ENCODE measurements at regions not wholly inside any gene's neighbourhood (a gene's known extent, or its start where the extent isn't known, plus 50 kb on each side); places are given as distances from the start of the nearest gene placed in this dataset.

DNA sequence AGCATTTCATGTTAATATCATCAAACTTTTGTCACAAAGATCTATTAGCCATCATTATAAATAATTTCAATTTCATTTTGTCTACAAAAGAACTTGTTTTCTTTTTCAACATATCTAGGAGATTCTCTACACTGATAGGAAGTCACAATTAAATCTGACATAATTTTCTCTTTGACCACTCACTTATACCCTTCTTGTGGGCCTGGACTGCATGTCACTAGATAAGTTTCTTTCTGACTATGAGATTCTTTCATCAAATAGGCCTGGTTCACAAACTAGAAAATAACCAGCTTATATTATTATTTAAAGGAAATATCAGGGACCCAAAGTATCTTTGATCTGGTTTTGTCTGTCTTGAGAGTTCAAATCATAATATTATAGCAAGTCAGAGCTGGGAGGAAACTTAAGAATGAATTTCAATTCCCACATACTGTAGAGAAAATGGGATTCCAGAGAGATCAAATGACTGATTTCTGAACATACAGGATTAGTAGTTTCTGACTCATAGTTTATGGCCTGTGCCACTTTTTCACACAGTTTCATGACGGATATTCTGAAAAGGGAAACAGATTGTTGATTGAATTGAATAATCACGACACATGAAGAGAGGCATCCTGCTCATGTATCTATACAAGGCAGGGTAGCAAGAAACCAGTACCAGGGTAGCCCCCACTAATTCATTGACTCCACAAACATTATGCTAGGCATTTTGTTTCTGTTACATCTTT, 355.8 kb downstream of the GPATCH2 start:
- no peaks in the 10 kb centered on the region for H3K4me1 Mint-ChIP-seq (ENCODE audit: low read depth)

GRCh38 chr1:217274416-217274815, 356.5 kb downstream of the GPATCH2 start:
- H3K9me3 Mint-ChIP-seq = peaks cover 0 to 5% of the 10 kb centered on the region in 2 donors
- no peaks in the 10 kb centered on the region for H3K27me3 Mint-ChIP-seq (ENCODE audit: low read depth)
- H3K36me3 Mint-ChIP-seq (ENCODE audit: insufficient read depth in 2 of 2) = no peaks in the 10 kb centered on the region
- H3K4me1 Mint-ChIP-seq (ENCODE audit: low read depth) = no peaks in the 10 kb centered on the region
- H3K27ac Mint-ChIP-seq = no peak overlapping the region
- DNase-seq (no peak), ATAC-seq (replicated peaks in 1 of 2) (no peak)
- H3K4me3 Mint-ChIP-seq = no peak overlapping the region

More for the DNA sequence above, 355.8 kb downstream of the GPATCH2 start:
- Mint-ChIP-seq H3K27ac (no peak overlapping the region), H3K4me3 (no peak overlapping the region), H3K27me3 (ENCODE audit: low read depth) (no peaks in the 10 kb centered on the region), H3K9me3 (peaks cover 0 to 3% of the 10 kb centered on the region in 2 donors), H3K36me3 (ENCODE audit: insufficient read depth in 2 of 2) (no peaks in the 10 kb centered on the region)
- ATAC-seq (replicated peaks in 1 of 2) (no peak), DNase-seq (no peak)

- Mint-ChIP-seq H3K4me1 (ENCODE audit: low read depth) (no peaks in the 10 kb centered on the region), H3K36me3 (ENCODE audit: insufficient read depth in 2 of 2) (no peaks in the 10 kb centered on the region), H3K9me3 (peaks cover 0 to 5% of the 10 kb centered on the region in 2 donors), H3K27ac (no peak overlapping the region), H3K27me3 (ENCODE audit: low read depth) (no peaks in the 10 kb centered on the region), H3K4me3 (no peak overlapping the region)
- ATAC-seq (replicated peaks in 1 of 2) (no peak), DNase-seq (no peak)
Measured at GRCh38 chr1:217273866-217274265, 357.0 kb downstream of the GPATCH2 start.

DNA sequence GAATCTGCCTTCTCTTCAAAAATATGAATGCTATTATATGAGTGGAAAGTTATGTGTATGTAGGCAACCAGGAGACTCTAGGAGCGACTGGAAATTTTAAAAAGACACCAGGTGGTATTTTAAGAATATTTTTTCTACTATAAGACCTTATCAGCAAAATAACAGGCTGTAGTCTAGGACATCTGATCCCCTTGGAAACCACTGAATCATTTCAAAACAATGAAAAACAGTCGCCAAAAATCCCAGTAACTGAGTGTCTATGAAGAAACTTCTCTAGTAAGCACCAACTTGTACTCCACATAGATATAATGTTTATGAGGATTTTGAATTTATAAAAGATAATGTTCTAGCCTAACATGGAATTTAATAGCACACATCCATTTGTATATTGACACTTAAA, 358.5 kb downstream of the GPATCH2 start:
- no peaks in the 10 kb centered on the region for H3K4me1 Mint-ChIP-seq (ENCODE audit: low read depth)
- H3K27ac Mint-ChIP-seq = no peak overlapping the region
- DNase-seq (no peak), ATAC-seq (replicated peaks in 1 of 2) (no peak)
- H3K36me3 Mint-ChIP-seq (ENCODE audit: insufficient read depth in 2 of 2) = no peaks in the 10 kb centered on the region
- H3K9me3 Mint-ChIP-seq = peaks cover 0 to 5% of the 10 kb centered on the region in 2 donors
- H3K27me3 Mint-ChIP-seq (ENCODE audit: low read depth) = no peaks in the 10 kb centered on the region
- H3K4me3 Mint-ChIP-seq = no peak overlapping the region

GRCh38 chr1:217270101-217270500, 360.8 kb downstream of the GPATCH2 start:
- no peak for DNase-seq
- no peaks in the 10 kb centered on the region for H3K27me3 Mint-ChIP-seq (ENCODE audit: low read depth)
- H3K4me3 Mint-ChIP-seq = no peak overlapping the region
- H3K36me3 Mint-ChIP-seq (ENCODE audit: insufficient read depth in 2 of 2) = no peaks in the 10 kb centered on the region
- no peak overlapping the region for H3K27ac Mint-ChIP-seq
- H3K4me1 Mint-ChIP-seq (ENCODE audit: low read depth) = no peaks in the 10 kb centered on the region
- H3K9me3 Mint-ChIP-seq = peaks cover 0 to 5% of the 10 kb centered on the region in 2 donors
- no peak for ATAC-seq (replicated peaks in 1 of 2)

- Mint-ChIP-seq H3K9me3 (peaks cover 0 to 6% of the 10 kb centered on the region in 2 donors), H3K4me1 (ENCODE audit: low read depth) (no peaks in the 10 kb centered on the region), H3K27ac (no peak overlapping the region), H3K27me3 (ENCODE audit: low read depth) (no peaks in the 10 kb centered on the region), H3K36me3 (ENCODE audit: insufficient read depth in 2 of 2) (no peaks in the 10 kb centered on the region), H3K4me3 (no peak overlapping the region)
- ATAC-seq (replicated peaks in 1 of 2) = no peak
- no peak for DNase-seq
Measured at GRCh38 chr1:217268058-217268457, 362.8 kb downstream of the GPATCH2 start.

- DNase-seq = no peak
- H3K36me3 Mint-ChIP-seq (ENCODE audit: insufficient read depth in 2 of 2) = no peaks in the 10 kb centered on the region
Measured at GRCh38 chr1:217261636-217262035, 369.3 kb downstream of the GPATCH2 start.

DNA sequence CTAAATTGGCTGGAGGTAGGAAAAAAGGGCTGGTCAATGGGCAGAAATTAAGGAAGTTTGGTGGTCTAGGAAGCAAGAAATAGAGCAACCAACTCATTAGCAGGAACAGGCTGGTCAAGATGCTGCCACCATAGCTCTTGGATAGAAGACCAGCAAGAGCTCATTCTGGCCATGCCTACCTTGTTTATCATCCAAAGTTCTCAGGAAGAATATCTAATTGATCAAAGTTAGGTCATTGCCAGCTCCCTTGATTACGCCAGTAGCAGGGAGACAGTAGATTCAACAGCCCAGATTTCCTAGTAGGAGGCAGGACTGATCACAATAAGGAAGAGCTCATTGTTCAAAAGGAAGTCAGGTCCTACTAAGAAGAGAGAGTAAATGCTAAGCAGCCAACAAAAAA, 370.2 kb downstream of the GPATCH2 start:
- DNase-seq (no peak), ATAC-seq (replicated peaks in 1 of 2) (no peak)
- Mint-ChIP-seq H3K27me3 (ENCODE audit: low read depth) (no peaks in the 10 kb centered on the region), H3K36me3 (ENCODE audit: insufficient read depth in 2 of 2) (no peaks in the 10 kb centered on the region), H3K4me3 (no peak overlapping the region), H3K27ac (no peak overlapping the region), H3K4me1 (ENCODE audit: low read depth) (no peaks in the 10 kb centered on the region), H3K9me3 (peaks cover 1 to 4% of the 10 kb centered on the region in 2 donors)

More at GRCh38 chr1:217261636-217262035, 369.3 kb downstream of the GPATCH2 start:
- Mint-ChIP-seq H3K4me3 (no peak overlapping the region), H3K27ac (no peak overlapping the region), H3K4me1 (ENCODE audit: low read depth) (no peaks in the 10 kb centered on the region), H3K9me3 (peaks cover 1 to 4% of the 10 kb centered on the region in 2 donors), H3K27me3 (ENCODE audit: low read depth) (no peaks in the 10 kb centered on the region)
- no peak for ATAC-seq (replicated peaks in 1 of 2)

DNA sequence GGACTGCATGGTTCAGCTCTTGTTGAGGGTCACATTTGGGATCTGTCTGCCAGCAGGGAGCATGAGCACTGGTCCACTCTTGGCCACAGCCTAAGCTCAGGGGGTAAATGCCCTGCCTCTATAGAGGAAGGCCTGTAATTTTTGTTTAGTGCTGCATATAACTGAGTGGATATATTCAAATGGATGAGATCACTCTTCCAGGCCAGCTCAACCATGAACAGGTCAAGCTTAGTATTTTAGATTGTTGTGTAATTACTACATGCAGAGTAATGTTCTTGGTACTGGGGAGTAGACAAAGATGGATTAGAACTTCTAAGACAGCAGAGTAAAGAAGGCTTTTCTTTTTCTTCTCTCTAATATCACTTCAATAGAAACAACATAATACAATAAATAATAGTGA, 376.9 kb downstream of the GPATCH2 start:
- ATAC-seq (replicated peaks in 1 of 2) = no peak

GRCh38 chr1:217253351-217253750, 377.5 kb downstream of the GPATCH2 start:
- Mint-ChIP-seq H3K9me3 (peaks cover 5 to 10% of the 10 kb centered on the region in 2 donors), H3K4me1 (ENCODE audit: low read depth) (no peaks in the 10 kb centered on the region), H3K27me3 (ENCODE audit: low read depth) (no peaks in the 10 kb centered on the region), H3K27ac (no peak overlapping the region), H3K36me3 (ENCODE audit: insufficient read depth in 2 of 2) (no peaks in the 10 kb centered on the region), H3K4me3 (no peak overlapping the region)
- ATAC-seq (replicated peaks in 1 of 2) (no peak), DNase-seq (no peak)

More for the DNA sequence above, 376.9 kb downstream of the GPATCH2 start:
- no peak for DNase-seq
- Mint-ChIP-seq H3K4me3 (no peak overlapping the region), H3K36me3 (ENCODE audit: insufficient read depth in 2 of 2) (no peaks in the 10 kb centered on the region), H3K9me3 (peaks cover 7 to 8% of the 10 kb centered on the region in 2 donors), H3K27ac (no peak overlapping the region), H3K4me1 (ENCODE audit: low read depth) (no peaks in the 10 kb centered on the region), H3K27me3 (ENCODE audit: low read depth) (no peaks in the 10 kb centered on the region)

- ATAC-seq (replicated peaks in 1 of 2) (no peak), DNase-seq (no peak)
- Mint-ChIP-seq H3K36me3 (ENCODE audit: insufficient read depth in 2 of 2) (no peaks in the 10 kb centered on the region), H3K4me1 (ENCODE audit: low read depth) (no peaks in the 10 kb centered on the region), H3K9me3 (peaks cover 5 to 11% of the 10 kb centered on the region in 2 donors), H3K27ac (no peak overlapping the region), H3K27me3 (ENCODE audit: low read depth) (no peaks in the 10 kb centered on the region), H3K4me3 (no peak overlapping the region)
Measured at GRCh38 chr1:217251121-217251520, 379.8 kb downstream of the GPATCH2 start.

GRCh38 chr1:217249857-217250256, 381.0 kb downstream of the GPATCH2 start:
- H3K27ac Mint-ChIP-seq = no peak overlapping the region
- H3K4me3 Mint-ChIP-seq = no peak overlapping the region
- no peaks in the 10 kb centered on the region for H3K4me1 Mint-ChIP-seq (ENCODE audit: low read depth)
- H3K9me3 Mint-ChIP-seq = peaks cover 7 to 11% of the 10 kb centered on the region in 2 donors
- no peaks in the 10 kb centered on the region for H3K27me3 Mint-ChIP-seq (ENCODE audit: low read depth)
- ATAC-seq (replicated peaks in 1 of 2) (no peak), DNase-seq (no peak)
- no peaks in the 10 kb centered on the region for H3K36me3 Mint-ChIP-seq (ENCODE audit: insufficient read depth in 2 of 2)

- no peaks in the 10 kb centered on the region for H3K4me1 Mint-ChIP-seq (ENCODE audit: low read depth)
- no peak overlapping the region for H3K4me3 Mint-ChIP-seq
- H3K9me3 Mint-ChIP-seq = peaks cover 5% of the 10 kb centered on the region in 2 donors
- H3K27me3 Mint-ChIP-seq (ENCODE audit: low read depth) = no peaks in the 10 kb centered on the region
- DNase-seq = no peak
- ATAC-seq (replicated peaks in 1 of 2) = no peak
- no peak overlapping the region for H3K27ac Mint-ChIP-seq
- no peaks in the 10 kb centered on the region for H3K36me3 Mint-ChIP-seq (ENCODE audit: insufficient read depth in 2 of 2)
Measured at GRCh38 chr1:217244971-217245370, 385.9 kb downstream of the GPATCH2 start.

GRCh38 chr1:217240656-217241055, 390.2 kb downstream of the GPATCH2 start:
- H3K9me3 Mint-ChIP-seq = peaks cover 2 to 8% of the 10 kb centered on the region in 2 donors
- no peak for ATAC-seq (replicated peaks in 1 of 2)

More at GRCh38 chr1:217240656-217241055, 390.2 kb downstream of the GPATCH2 start:
- Mint-ChIP-seq H3K27me3 (ENCODE audit: low read depth) (no peaks in the 10 kb centered on the region), H3K27ac (no peak overlapping the region), H3K4me1 (ENCODE audit: low read depth) (no peaks in the 10 kb centered on the region), H3K4me3 (no peak overlapping the region), H3K36me3 (ENCODE audit: insufficient read depth in 2 of 2) (no peaks in the 10 kb centered on the region)
- no peak for DNase-seq

Measured in activated T-cell treated with anti-CD3 and anti-CD28 coated beads, Interleukin-2, amount 50 U/mL, for 72 hours (primary cell).